Fibroblast of lung (primary cell): ENCODE measurements at regions not wholly inside any gene's neighbourhood (a gene's known extent, or its start where the extent isn't known, plus 50 kb on each side); places are given as distances from the start of the nearest gene placed in this dataset.

ENCODE experiments used
- CTCF ChIP-seq, 2 donors: IDR thresholded peaks in 1 of 2; conservative IDR thresholded peaks in 1 of 2; 1 replicate in 1 of 2; 2 replicates in 1 of 2; pipeline ENCODE4 v1.5.1; 2011 to 2012; ENCODE audit warnings: low read length in 2 of 2, control low read depth in 1 of 2, inconsistent platforms in 1 of 2, low read depth in 1 of 2, mild to moderate bottlenecking in 1 of 2
- EZH2 ChIP-seq: IDR thresholded peaks from 2 replicates; pipeline ENCODE4 v1.5.1; 2012; ENCODE audit warnings: low read length, control low read depth, mild to moderate bottlenecking; ENCODE audit errors: missing control alignments

- TF ChIP-seq CTCF (conservative IDR thresholded peaks at IDR 0.05 in 1 of 2, IDR thresholded peaks at IDR 0.05 in 1 of 2; ENCODE audit: low read depth in 1 of 2, low read length in 2 of 2) (no peak), EZH2 (no peak)
Measured at GRCh38 chr2:219851801-219852481, 224.5 kb downstream of the SLC4A3 start.
